HEK293 (cell line): ENCODE measurements at regions not wholly inside any gene's neighbourhood (a gene's known extent, or its start where the extent isn't known, plus 50 kb on each side); places are given as distances from the start of the nearest gene placed in this dataset.

Experiments
- ZNF501 ChIP-seq: fragments of 450-650 bp; formaldehyde crosslinking; IDR thresholded peaks from 2 replicates; pipeline ENCODE4 v1.5.1; 2016; ENCODE audit warnings: missing biosample characterization, missing genetic modification characterization
- ZNF558 ChIP-seq: fragments of 450-650 bp; formaldehyde crosslinking; IDR thresholded peaks from 2 replicates; pipeline ENCODE4 v1.5.1; 2016; ENCODE audit warnings: missing biosample characterization, missing genetic modification characterization

DNA sequence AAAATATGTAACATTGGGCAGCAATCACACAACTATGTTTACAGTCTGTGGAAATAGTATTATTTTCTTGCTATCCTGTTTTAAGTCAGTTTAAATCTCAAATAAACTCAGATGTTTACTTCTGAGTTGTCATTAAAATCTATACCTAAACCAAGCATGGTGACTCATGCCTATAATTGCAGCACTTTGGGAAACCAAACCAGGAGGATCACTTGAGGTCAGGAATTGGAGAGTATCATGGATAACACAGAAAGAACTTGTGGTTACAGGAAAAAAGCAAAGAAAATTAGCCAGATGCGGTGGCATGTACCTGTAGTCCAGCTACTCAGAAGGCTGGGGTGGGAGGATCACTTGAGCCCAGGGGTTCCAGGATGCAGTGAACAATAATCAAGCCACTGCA, 631.6 kb upstream of the EPHA6 start:
- TF ChIP-seq ZNF501 (tag by site-specific recombination) = no peak
- TF ChIP-seq ZNF558 (tag by site-specific recombination) = no peak
